RWPE2 (cell line): ENCODE measurements at regions not wholly inside any gene's neighbourhood (a gene's known extent, or its start where the extent isn't known, plus 50 kb on each side); places are given as distances from the start of the nearest gene placed in this dataset.

Experiments used
- ATAC-seq: fragments of 200-7000 bp; cut with Tn5 transposase; 3 replicates; pipeline ENCODE4 v1.9.1; 2021; ENCODE audit warnings: low read depth
- DNase-seq: peaks from one replicate; pipeline ENCODE4 v3.0.0-alpha.2; 2020; ENCODE audit warnings: low spot score
- H3K27ac ChIP-seq: fragments of 450-650 bp; 2 replicates; pipeline ENCODE4 v1.5.1; 2017; ENCODE audit warnings: mild to moderate bottlenecking; ENCODE audit not compliant: poor library complexity, severe bottlenecking
- H3K27me3 ChIP-seq: fragments of 250-450 bp; sonication (Bioruptor Pico); 2 replicates; pipeline ENCODE4 v1.5.1; 2021; ENCODE audit warnings: mild to moderate bottlenecking, moderate library complexity; ENCODE audit not compliant: insufficient read depth, poor library complexity, severe bottlenecking
- H3K36me3 ChIP-seq: fragments of 250-450 bp; sonication (Bioruptor Pico); 2 replicates; pipeline ENCODE4 v1.5.1; 2020; ENCODE audit warnings: low read depth, mild to moderate bottlenecking, moderate library complexity
- H3K4me1 ChIP-seq: fragments of 250-450 bp; sonication (Bioruptor Pico); 2 replicates; pipeline ENCODE4 v1.5.1; 2021; ENCODE audit warnings: mild to moderate bottlenecking, moderate library complexity; ENCODE audit not compliant: insufficient read depth, poor library complexity, severe bottlenecking
- H3K4me3 ChIP-seq: fragments of 250-450 bp; sonication (Bioruptor Pico); 2 replicates; pipeline ENCODE4 v1.5.1; 2021; ENCODE audit warnings: mild to moderate bottlenecking, moderate library complexity; ENCODE audit not compliant: severe bottlenecking
- H3K9me3 ChIP-seq: fragments of 250-450 bp; sonication (Bioruptor Pico); 2 replicates; pipeline ENCODE4 v1.5.1; 2021; ENCODE audit warnings: mild to moderate bottlenecking, moderate library complexity; ENCODE audit not compliant: severe bottlenecking
- TF ChIP-seq, protein P1 (sequence below): fragments of 450-650 bp; IDR thresholded peaks from one replicate; pipeline ENCODE4 v1.5.1; 2017; ENCODE audit warnings: mild to moderate bottlenecking, moderate library complexity; ENCODE audit not compliant: poor library complexity, severe bottlenecking

DNA sequence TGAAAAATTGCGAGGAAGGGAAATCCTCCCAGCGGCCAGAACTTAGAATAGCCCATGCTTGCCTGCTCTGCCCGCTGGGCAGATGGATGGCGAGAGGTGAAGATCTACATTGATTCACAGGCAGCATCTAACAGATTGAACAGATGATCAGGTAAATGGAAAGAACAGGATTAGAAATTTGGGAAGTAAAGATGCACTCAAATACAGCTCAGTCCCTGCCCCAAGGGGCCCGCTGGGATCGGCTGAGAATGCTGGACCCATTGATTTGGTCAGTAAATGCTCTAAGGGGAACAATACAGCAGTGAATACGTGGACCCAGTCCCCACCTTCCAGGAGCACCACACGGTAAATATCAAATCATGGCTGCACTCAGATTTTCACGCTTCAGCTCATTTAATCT lies 248.2 kb downstream of the MATN1 start:
- H3K36me3 ChIP-seq, result no peaks in the 10 kb centered on the region
- no peak for ATAC-seq
- no peaks in the 10 kb centered on the region for H3K4me1 ChIP-seq
- no peaks in the 10 kb centered on the region for H3K9me3 ChIP-seq
- TF ChIP-seq, protein P1, sequence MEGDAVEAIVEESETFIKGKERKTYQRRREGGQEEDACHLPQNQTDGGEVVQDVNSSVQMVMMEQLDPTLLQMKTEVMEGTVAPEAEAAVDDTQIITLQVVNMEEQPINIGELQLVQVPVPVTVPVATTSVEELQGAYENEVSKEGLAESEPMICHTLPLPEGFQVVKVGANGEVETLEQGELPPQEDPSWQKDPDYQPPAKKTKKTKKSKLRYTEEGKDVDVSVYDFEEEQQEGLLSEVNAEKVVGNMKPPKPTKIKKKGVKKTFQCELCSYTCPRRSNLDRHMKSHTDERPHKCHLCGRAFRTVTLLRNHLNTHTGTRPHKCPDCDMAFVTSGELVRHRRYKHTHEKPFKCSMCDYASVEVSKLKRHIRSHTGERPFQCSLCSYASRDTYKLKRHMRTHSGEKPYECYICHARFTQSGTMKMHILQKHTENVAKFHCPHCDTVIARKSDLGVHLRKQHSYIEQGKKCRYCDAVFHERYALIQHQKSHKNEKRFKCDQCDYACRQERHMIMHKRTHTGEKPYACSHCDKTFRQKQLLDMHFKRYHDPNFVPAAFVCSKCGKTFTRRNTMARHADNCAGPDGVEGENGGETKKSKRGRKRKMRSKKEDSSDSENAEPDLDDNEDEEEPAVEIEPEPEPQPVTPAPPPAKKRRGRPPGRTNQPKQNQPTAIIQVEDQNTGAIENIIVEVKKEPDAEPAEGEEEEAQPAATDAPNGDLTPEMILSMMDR, result no peak
- H3K27me3 ChIP-seq, result no peaks in the 10 kb centered on the region
- no peak overlapping the region for H3K4me3 ChIP-seq
- no peak for DNase-seq
- no peak overlapping the region for H3K27ac ChIP-seq

DNA sequence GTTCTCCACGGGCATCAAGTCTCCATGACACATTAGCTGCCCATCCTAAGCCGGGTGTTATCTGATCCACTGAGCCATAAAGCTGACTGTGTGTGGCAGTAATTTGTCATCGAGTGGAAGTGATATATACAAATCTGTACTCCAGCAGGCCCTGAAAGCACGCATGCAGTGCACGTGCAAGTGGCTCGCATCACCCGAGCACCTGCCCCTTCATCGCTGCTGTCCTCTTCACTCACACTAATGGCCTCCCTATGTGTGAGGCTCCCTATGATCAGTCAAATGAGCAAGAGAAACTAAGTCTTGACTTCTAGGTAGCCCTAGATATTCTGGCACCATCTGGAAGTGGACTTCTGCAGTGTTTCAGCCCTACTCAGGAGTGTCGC lies 248.6 kb downstream of the MATN1 start:
- Histone ChIP-seq H3K4me3 (no peak overlapping the region), H3K9me3 (no peaks in the 10 kb centered on the region), H3K36me3 (no peaks in the 10 kb centered on the region), H3K4me1 (no peaks in the 10 kb centered on the region), H3K27me3 (no peaks in the 10 kb centered on the region), H3K27ac (no peak overlapping the region)
- ATAC-seq (no peak), DNase-seq (no peak)
- TF ChIP-seq, protein P1, result no peak

DNA sequence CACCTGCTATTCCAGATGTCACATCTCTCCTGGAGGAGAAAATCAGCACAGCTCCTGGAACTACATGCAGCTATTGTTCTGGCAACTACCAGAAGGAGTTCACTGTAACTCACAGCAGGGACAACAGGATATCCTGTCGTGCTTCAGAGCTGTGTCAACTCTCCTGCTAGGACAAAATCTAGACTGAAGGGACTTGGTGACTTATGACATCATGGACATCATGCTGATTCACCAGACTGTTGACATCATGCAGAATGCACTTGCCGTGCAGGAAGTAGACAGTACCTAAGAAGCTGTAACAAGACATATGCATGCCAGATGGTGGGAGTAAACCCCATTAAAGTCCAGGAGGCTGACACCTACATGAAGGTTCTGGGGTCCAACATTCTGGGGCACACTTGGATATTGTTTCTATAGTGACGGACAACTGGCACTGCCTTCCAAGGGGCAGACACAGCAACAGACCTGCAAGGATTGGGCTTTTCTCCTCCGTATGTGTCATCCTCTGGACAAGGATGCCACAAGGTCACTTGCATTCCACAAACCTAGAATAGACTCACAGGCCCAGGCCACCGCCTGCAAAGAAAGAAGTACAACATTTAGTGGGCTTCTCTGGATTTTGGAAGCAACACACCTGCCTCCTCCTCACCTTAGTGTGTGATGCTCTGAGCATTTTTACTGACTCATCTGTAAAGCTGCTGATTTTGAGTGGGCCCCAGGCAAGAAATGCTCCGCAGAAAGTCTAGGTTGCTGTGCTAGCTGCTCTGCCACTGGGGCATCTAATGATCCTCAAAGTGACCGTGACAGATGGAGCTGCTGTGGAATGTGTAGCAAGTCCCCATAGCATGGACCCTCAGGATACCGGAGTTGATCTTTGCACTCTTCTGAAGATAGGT lies 249.2 kb downstream of the MATN1 start:
- ATAC-seq, result no peak
- TF ChIP-seq, protein P1, result no peak
- Histone ChIP-seq H3K4me1 (no peaks in the 10 kb centered on the region), H3K27me3 (no peaks in the 10 kb centered on the region), H3K4me3 (no peak overlapping the region), H3K9me3 (no peaks in the 10 kb centered on the region), H3K27ac (no peak overlapping the region), H3K36me3 (no peaks in the 10 kb centered on the region)
- no peak for DNase-seq

DNA sequence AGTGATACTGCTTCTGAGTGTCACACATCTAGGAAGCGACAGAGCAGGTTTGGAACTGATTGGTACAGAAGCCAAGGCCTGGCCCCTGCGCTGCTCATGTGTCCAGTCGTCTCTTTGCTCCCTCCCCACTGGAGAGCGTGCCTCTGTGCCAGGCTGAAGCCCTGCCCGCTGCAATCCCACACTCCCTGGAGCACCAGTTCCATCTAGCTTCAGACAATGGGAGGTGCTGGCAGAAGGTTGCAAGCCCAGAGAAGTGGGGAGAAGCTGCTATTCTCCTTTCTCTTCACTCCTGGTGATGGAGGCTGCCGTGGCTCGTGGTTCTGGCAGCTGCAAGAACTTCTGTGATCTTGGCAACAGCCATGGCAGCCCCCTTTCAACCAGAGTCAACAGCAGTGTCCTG lies 250.9 kb downstream of the MATN1 start:
- no peaks in the 10 kb centered on the region for H3K36me3 ChIP-seq
- DNase-seq, result peak; percentile 34
- no peaks in the 10 kb centered on the region for H3K27me3 ChIP-seq
- no peak overlapping the region for H3K27ac ChIP-seq
- H3K4me3 ChIP-seq, result no peak overlapping the region
- H3K4me1 ChIP-seq, result no peaks in the 10 kb centered on the region
- ATAC-seq, result no peak
- H3K9me3 ChIP-seq, result no peaks in the 10 kb centered on the region
- TF ChIP-seq, protein P1, result no peak

DNA sequence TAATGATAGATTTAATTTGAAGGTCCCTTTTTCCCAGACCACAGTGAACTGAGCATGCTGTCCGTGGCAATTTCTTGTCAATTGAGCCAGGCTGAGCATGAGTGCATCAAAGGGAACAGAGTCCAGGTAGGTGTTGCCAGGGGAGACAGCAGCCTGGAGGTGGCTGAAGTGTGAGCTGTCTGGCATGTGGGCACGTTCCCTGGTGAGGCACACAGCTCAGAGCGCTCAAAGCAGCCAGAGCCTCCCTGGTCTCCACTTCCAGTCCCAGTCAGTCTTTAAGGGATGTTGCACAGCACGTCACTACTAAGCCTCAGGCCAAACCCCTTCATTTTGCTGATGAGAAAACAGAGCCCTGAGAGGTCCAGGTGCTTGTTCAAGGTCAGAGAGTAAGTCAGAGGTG lies 251.4 kb downstream of the MATN1 start:
- no peaks in the 10 kb centered on the region for H3K36me3 ChIP-seq
- no peaks in the 10 kb centered on the region for H3K27me3 ChIP-seq
- no peaks in the 10 kb centered on the region for H3K4me1 ChIP-seq
- no peak for ATAC-seq
- no peak for DNase-seq
- TF ChIP-seq, protein P1, result no peak
- no peak overlapping the region for H3K27ac ChIP-seq
- no peak overlapping the region for H3K4me3 ChIP-seq
- no peaks in the 10 kb centered on the region for H3K9me3 ChIP-seq
